ENCODE measurements at regions not wholly inside any gene's neighbourhood (a gene's known extent, or its start where the extent isn't known, plus 50 kb on each side); places are given as distances from the start of the nearest gene placed in this dataset.

DNA sequence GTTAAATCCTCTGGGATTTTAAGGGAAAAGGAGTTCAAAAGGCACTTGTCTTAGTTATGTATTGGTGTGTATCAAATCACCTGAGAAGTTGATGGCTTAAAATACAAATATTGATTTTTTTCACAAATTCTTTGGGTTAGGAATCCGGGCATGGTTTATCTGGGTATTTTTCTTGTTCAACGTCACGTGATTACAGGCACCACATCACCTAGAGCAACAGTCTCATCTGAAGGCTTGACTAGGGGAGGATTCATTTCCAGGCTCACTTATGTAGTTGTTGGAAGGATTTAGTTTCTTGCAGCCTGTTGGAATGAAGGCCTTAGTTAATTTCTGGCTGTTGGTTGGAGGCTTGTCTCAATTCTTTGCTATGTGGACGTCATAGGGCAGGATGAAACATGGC, 326.1 kb downstream of the STIM2 start:
- H3K36me3 ChIP-seq = no peaks in the 10 kb centered on the region
- intact Hi-C loops (cut with DNase I; ENCODE audit: low total_unique reads) = no loop called here

DNA sequence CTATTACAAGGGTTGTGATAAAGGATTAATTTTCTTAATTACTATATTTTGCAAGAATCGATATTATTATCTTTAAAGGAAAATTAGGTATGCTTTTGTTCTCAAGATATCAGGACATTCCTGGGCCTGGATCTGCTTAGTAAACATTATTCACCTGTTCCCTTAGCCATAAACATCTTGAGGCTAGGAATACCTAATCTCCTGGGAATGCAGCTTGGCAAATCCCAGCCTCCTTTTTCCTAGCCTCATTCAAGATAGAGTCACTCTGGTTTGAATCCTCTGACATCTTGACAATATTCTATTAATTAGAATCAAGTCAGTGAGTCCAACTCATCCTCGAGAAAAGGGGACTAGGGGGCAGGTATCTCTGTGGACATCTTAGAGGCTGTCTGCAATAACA, 327.1 kb downstream of the STIM2 start:
- no peak overlapping the region for H3K27ac ChIP-seq
- no peaks in the 10 kb centered on the region for H3K9me3 ChIP-seq
- H3K27me3 ChIP-seq = no peaks in the 10 kb centered on the region
- H3K4me3 ChIP-seq = no peak overlapping the region
- H3K4me1 ChIP-seq = no peaks in the 10 kb centered on the region
- no peaks in the 10 kb centered on the region for H3K36me3 ChIP-seq
- TF ChIP-seq POLR2A (IDR thresholded peaks at IDR 0.05) = no peak
- no peak for TF ChIP-seq POLR2AphosphoS5 (IDR thresholded peaks at IDR 0.05)
- TF ChIP-seq, protein P1, sequence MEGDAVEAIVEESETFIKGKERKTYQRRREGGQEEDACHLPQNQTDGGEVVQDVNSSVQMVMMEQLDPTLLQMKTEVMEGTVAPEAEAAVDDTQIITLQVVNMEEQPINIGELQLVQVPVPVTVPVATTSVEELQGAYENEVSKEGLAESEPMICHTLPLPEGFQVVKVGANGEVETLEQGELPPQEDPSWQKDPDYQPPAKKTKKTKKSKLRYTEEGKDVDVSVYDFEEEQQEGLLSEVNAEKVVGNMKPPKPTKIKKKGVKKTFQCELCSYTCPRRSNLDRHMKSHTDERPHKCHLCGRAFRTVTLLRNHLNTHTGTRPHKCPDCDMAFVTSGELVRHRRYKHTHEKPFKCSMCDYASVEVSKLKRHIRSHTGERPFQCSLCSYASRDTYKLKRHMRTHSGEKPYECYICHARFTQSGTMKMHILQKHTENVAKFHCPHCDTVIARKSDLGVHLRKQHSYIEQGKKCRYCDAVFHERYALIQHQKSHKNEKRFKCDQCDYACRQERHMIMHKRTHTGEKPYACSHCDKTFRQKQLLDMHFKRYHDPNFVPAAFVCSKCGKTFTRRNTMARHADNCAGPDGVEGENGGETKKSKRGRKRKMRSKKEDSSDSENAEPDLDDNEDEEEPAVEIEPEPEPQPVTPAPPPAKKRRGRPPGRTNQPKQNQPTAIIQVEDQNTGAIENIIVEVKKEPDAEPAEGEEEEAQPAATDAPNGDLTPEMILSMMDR (IDR thresholded peaks at IDR 0.05) = no peak
- no peak for DNase-seq (ENCODE audit: low spot score in 2 of 2)
- intact Hi-C loops (cut with DNase I; ENCODE audit: low total_unique reads) = no loop called here

More for the DNA sequence above, 326.1 kb downstream of the STIM2 start:
- H3K4me1 ChIP-seq = no peaks in the 10 kb centered on the region
- no peaks in the 10 kb centered on the region for H3K27me3 ChIP-seq
- no peaks in the 10 kb centered on the region for H3K9me3 ChIP-seq
- no peak overlapping the region for H3K4me3 ChIP-seq
- DNase-seq (ENCODE audit: low spot score in 2 of 2) = no peak
- no peak overlapping the region for H3K27ac ChIP-seq
- TF ChIP-seq POLR2AphosphoS5 (IDR thresholded peaks at IDR 0.05) = no peak
- TF ChIP-seq, protein P1 (IDR thresholded peaks at IDR 0.05) = no peak
- TF ChIP-seq POLR2A (IDR thresholded peaks at IDR 0.05) = no peak

DNA sequence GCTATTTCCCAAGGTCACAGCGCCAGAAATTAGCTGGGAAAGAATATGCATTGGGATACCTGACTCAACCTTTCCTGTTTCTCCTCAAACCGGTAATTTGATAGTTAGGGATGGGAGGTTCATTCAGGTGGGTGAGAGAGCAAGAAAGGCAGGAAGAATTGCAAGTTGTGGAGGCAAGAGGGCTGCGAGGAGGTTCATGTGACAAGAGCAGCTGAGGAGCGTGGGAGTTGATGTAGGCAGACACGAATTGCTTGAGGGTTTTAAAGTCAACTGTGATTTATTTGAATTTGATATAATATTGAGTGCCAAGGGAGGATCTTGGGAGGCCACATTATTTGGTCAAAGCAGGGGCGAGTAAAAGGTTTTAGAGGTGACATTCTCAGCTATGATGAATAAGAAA, 329.0 kb downstream of the STIM2 start:
- intact Hi-C loops (cut with DNase I; ENCODE audit: low total_unique reads) = no loop called here
- no peaks in the 10 kb centered on the region for H3K36me3 ChIP-seq
- no peaks in the 10 kb centered on the region for H3K4me1 ChIP-seq
- H3K27me3 ChIP-seq = no peaks in the 10 kb centered on the region
- H3K27ac ChIP-seq = no peak overlapping the region
- no peak for DNase-seq (ENCODE audit: low spot score in 2 of 2)
- no peaks in the 10 kb centered on the region for H3K9me3 ChIP-seq
- no peak overlapping the region for H3K4me3 ChIP-seq
- TF ChIP-seq, protein P1 (IDR thresholded peaks at IDR 0.05) = no peak
- TF ChIP-seq POLR2A (IDR thresholded peaks at IDR 0.05) (no peak), POLR2AphosphoS5 (IDR thresholded peaks at IDR 0.05) (no peak)

DNA sequence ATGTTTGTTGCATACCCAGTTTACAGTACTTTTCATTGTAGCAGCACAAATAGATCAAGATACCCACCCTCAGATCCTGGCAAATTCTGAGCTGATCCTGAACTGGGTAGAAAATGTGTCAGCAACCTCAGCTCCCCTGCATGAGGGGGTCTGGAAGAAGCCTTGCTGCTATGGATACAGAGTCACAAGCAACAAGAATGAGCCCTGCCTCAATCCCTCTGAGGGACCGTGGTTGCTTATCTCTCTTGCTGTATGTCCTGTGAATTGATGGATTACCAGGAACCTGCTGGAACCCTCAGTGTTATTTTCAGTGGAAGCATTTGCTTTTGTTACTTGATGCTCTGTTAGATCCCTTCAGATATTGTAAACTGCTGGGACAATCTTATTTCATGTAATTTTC, 331.0 kb downstream of the STIM2 start:
- Histone ChIP-seq H3K9me3 (no peaks in the 10 kb centered on the region), H3K4me1 (no peaks in the 10 kb centered on the region), H3K36me3 (no peaks in the 10 kb centered on the region), H3K27me3 (no peaks in the 10 kb centered on the region), H3K4me3 (no peak overlapping the region), H3K27ac (no peak overlapping the region)
- intact Hi-C loops (cut with DNase I; ENCODE audit: low total_unique reads) = no loop called here
- TF ChIP-seq POLR2A (IDR thresholded peaks at IDR 0.05) (no peak), POLR2AphosphoS5 (IDR thresholded peaks at IDR 0.05) (no peak)
- TF ChIP-seq, protein P1 (IDR thresholded peaks at IDR 0.05) = no peak
- DNase-seq (ENCODE audit: low spot score in 2 of 2) = no peak

DNA sequence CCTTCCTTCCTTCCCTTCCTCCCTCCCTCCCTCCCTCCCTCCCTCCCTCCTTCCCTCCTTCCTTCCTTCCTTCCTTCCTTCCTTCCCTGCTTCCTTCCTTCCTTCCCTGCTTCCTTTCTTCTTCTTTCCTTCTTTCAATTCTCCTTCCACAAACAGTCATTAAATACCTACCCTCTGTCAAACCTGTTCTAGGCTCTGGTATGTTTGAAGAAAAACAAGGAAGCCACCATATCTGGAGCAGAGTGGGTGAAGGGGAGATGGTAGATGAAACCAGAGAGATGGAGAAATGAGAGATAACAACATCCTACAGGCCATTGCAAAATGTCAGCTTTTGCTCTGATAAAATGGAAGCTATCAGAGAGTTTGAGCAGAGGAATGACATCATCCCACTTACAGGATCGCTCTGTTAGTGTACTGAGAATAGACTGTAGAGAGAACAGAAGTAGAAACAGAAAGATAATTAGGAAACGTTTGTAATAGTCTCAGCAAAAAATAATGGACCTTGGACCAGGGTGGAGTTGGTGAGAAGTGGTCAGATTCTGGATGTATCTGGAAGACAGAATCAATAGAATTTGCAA, 334.0 kb downstream of the STIM2 start:
- intact Hi-C loops (cut with DNase I; ENCODE audit: low total_unique reads) = no loop called here
- H3K27me3 ChIP-seq = no peaks in the 10 kb centered on the region
- H3K9me3 ChIP-seq = no peaks in the 10 kb centered on the region
- H3K27ac ChIP-seq = no peak overlapping the region
- no peak for DNase-seq (ENCODE audit: low spot score in 2 of 2)
- TF ChIP-seq, protein P1 (IDR thresholded peaks at IDR 0.05) = no peak
- TF ChIP-seq POLR2AphosphoS5 (IDR thresholded peaks at IDR 0.05) (no peak), POLR2A (IDR thresholded peaks at IDR 0.05) (no peak)
- no peak overlapping the region for H3K4me3 ChIP-seq
- no peaks in the 10 kb centered on the region for H3K4me1 ChIP-seq
- no peaks in the 10 kb centered on the region for H3K36me3 ChIP-seq
